NT2/D1 (cell line): ENCODE measurements at regions not wholly inside any gene's neighbourhood (a gene's known extent, or its start where the extent isn't known, plus 50 kb on each side); places are given as distances from the start of the nearest gene placed in this dataset.
"Not testable (repeated sequence)": the region's sequence is repeated elsewhere in the genome, so short reads cannot be mapped to it uniquely, and the experiment has no call there.

ENCODE experiments used
- YY1 ChIP-seq: IDR thresholded peaks from 2 replicates; pipeline ENCODE4 v1.6.1; 2011; ENCODE audit not compliant: insufficient read length, insufficient read depth
- ZNF274 ChIP-seq: IDR thresholded peaks from 2 replicates; pipeline ENCODE4 v1.6.1; 2011; ENCODE audit warnings: mild to moderate bottlenecking, low read depth, low read length

GRCh38 chr22:11288246-11289220, 4239.5 kb upstream of the OR11H1 start:
- not testable (repeated sequence) for TF ChIP-seq YY1, ZNF274
